ENCODE measurements at regions not wholly inside any gene's neighbourhood (a gene's known extent, or its start where the extent isn't known, plus 50 kb on each side); places are given as distances from the start of the nearest gene placed in this dataset.
A peak's percentile ranks its signal among the peaks of the same experiment; 100 is the strongest.

DNA sequence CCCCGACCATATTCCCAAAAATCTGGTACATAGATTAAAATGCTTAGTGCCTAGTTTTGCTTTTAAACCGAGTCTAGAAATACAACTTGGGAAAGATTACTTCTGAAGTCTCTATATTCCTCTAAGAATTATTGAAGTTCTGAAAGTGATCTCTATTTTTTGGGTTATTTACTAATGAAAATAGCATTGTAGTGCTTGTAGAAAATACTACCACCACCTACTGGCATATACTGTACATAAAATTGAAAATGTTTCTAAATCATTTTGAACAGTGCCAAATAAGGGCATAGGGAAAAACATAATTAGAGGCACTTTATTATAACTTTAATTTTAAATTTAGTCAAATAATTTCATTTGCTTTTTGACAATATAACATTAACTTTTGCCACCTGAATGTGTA is 1399.6 kb upstream of the ZEB2 start:
- TF ChIP-seq, protein P1, sequence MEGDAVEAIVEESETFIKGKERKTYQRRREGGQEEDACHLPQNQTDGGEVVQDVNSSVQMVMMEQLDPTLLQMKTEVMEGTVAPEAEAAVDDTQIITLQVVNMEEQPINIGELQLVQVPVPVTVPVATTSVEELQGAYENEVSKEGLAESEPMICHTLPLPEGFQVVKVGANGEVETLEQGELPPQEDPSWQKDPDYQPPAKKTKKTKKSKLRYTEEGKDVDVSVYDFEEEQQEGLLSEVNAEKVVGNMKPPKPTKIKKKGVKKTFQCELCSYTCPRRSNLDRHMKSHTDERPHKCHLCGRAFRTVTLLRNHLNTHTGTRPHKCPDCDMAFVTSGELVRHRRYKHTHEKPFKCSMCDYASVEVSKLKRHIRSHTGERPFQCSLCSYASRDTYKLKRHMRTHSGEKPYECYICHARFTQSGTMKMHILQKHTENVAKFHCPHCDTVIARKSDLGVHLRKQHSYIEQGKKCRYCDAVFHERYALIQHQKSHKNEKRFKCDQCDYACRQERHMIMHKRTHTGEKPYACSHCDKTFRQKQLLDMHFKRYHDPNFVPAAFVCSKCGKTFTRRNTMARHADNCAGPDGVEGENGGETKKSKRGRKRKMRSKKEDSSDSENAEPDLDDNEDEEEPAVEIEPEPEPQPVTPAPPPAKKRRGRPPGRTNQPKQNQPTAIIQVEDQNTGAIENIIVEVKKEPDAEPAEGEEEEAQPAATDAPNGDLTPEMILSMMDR (conservative IDR thresholded peaks at IDR 0.05 in 1 of 2, IDR thresholded peaks at IDR 0.05 in 1 of 2; ENCODE audit: low read depth in 1 of 2, low read length in 2 of 2): peak in 1 of 2 donors; percentile 23
- no peak for TF ChIP-seq EZH2 (IDR thresholded peaks at IDR 0.05; ENCODE audit: low read length, missing control alignments)

All from fibroblast of lung (primary cell).